ENCODE measurements at regions not wholly inside any gene's neighbourhood (a gene's known extent, or its start where the extent isn't known, plus 50 kb on each side); places are given as distances from the start of the nearest gene placed in this dataset.
"Not testable (repeated sequence)": the region's sequence is repeated elsewhere in the genome, so short reads cannot be mapped to it uniquely, and the experiment has no call there.

- Mint-ChIP-seq H3K27me3 (peaks cover 5% of the 10 kb centered on the region), H3K4me1 (no peaks in the 10 kb centered on the region)
- ATAC-seq, result no peak
Measured at GRCh38 chr5:99169309-99169708, 240.5 kb upstream of the CHD1 start.

GRCh38 chr5:99161538-99161937, 232.7 kb upstream of the CHD1 start:
- H3K4me3 Mint-ChIP-seq; H3K27ac Mint-ChIP-seq; H3K36me3 Mint-ChIP-seq; ATAC-seq; H3K27me3 Mint-ChIP-seq; H3K9me3 Mint-ChIP-seq (ENCODE audit: low read depth); DNase-seq; CTCF ChIA-PET; H3K4me1 Mint-ChIP-seq: not testable (repeated sequence)

More at GRCh38 chr5:99169309-99169708, 240.5 kb upstream of the CHD1 start:
- no peak for DNase-seq
- H3K27ac Mint-ChIP-seq, result no peak overlapping the region
- H3K36me3 Mint-ChIP-seq, result no peaks in the 10 kb centered on the region
- H3K4me3 Mint-ChIP-seq, result no peak overlapping the region
- CTCF ChIA-PET, result no interaction called here
- H3K9me3 Mint-ChIP-seq (ENCODE audit: low read depth), result no peaks in the 10 kb centered on the region

- CTCF ChIA-PET, result no interaction called here
- Mint-ChIP-seq H3K4me3 (no peak overlapping the region), H3K9me3 (ENCODE audit: low read depth) (no peaks in the 10 kb centered on the region), H3K27me3 (no peaks in the 10 kb centered on the region), H3K36me3 (no peaks in the 10 kb centered on the region), H3K27ac (no peak overlapping the region), H3K4me1 (no peaks in the 10 kb centered on the region)
- ATAC-seq (no peak), DNase-seq (no peak)
Measured at GRCh38 chr5:99156688-99157087, 227.9 kb upstream of the CHD1 start.

GRCh38 chr5:99143283-99143795, 214.5 kb upstream of the CHD1 start:
- H3K36me3 Mint-ChIP-seq, H3K27me3 Mint-ChIP-seq, ATAC-seq: not testable (repeated sequence)

GRCh38 chr5:99141534-99142128, 212.8 kb upstream of the CHD1 start:
- Mint-ChIP-seq H3K27ac (no peak overlapping the region), H3K4me3 (no peak overlapping the region), H3K27me3 (no peaks in the 10 kb centered on the region), H3K9me3 (ENCODE audit: low read depth) (no peaks in the 10 kb centered on the region), H3K36me3 (no peaks in the 10 kb centered on the region), H3K4me1 (no peaks in the 10 kb centered on the region)
- ATAC-seq (no peak), DNase-seq (no peak)
- CTCF ChIA-PET, result no interaction called here

More at GRCh38 chr5:99143283-99143795, 214.5 kb upstream of the CHD1 start:
- H3K9me3 Mint-ChIP-seq (ENCODE audit: low read depth); DNase-seq; H3K27ac Mint-ChIP-seq; H3K4me1 Mint-ChIP-seq; CTCF ChIA-PET; H3K4me3 Mint-ChIP-seq: not testable (repeated sequence)

GRCh38 chr5:99138911-99139310, 210.1 kb upstream of the CHD1 start:
- Mint-ChIP-seq H3K4me1 (no peaks in the 10 kb centered on the region), H3K27ac (no peak overlapping the region), H3K36me3 (no peaks in the 10 kb centered on the region), H3K9me3 (ENCODE audit: low read depth) (no peaks in the 10 kb centered on the region), H3K4me3 (no peak overlapping the region), H3K27me3 (no peaks in the 10 kb centered on the region)
- DNase-seq (no peak), ATAC-seq (no peak)
- CTCF ChIA-PET, result no interaction called here

- Mint-ChIP-seq H3K4me1 (no peaks in the 10 kb centered on the region), H3K27ac (no peak overlapping the region)
- CTCF ChIA-PET, result no interaction called here
Measured at GRCh38 chr5:99133921-99134320, 205.1 kb upstream of the CHD1 start.

GRCh38 chr5:99129768-99130501, 201.1 kb upstream of the CHD1 start:
- CTCF ChIA-PET, result no interaction called here
- ATAC-seq (no peak), DNase-seq (no peak)
- no peaks in the 10 kb centered on the region for H3K4me1 Mint-ChIP-seq
- H3K9me3 Mint-ChIP-seq (ENCODE audit: low read depth), result no peaks in the 10 kb centered on the region
- no peaks in the 10 kb centered on the region for H3K36me3 Mint-ChIP-seq
- no peak overlapping the region for H3K4me3 Mint-ChIP-seq
- H3K27me3 Mint-ChIP-seq, result no peaks in the 10 kb centered on the region
- H3K27ac Mint-ChIP-seq, result no peak overlapping the region

More at GRCh38 chr5:99133921-99134320, 205.1 kb upstream of the CHD1 start:
- DNase-seq (no peak), ATAC-seq (no peak)
- Mint-ChIP-seq H3K27me3 (no peaks in the 10 kb centered on the region), H3K9me3 (ENCODE audit: low read depth) (no peaks in the 10 kb centered on the region), H3K4me3 (no peak overlapping the region), H3K36me3 (no peaks in the 10 kb centered on the region)

- no peak overlapping the region for H3K4me3 Mint-ChIP-seq
- no peak for DNase-seq
- H3K36me3 Mint-ChIP-seq, result no peaks in the 10 kb centered on the region
- peaks cover 3% of the 10 kb centered on the region for H3K27me3 Mint-ChIP-seq
- no peaks in the 10 kb centered on the region for H3K4me1 Mint-ChIP-seq
- CTCF ChIA-PET, result no interaction called here
- no peak overlapping the region for H3K27ac Mint-ChIP-seq
- no peak for ATAC-seq
- no peaks in the 10 kb centered on the region for H3K9me3 Mint-ChIP-seq (ENCODE audit: low read depth)
Measured at GRCh38 chr5:99122976-99123375, 194.2 kb upstream of the CHD1 start.

- Mint-ChIP-seq H3K9me3 (ENCODE audit: low read depth) (no peaks in the 10 kb centered on the region), H3K36me3 (no peaks in the 10 kb centered on the region), H3K27me3 (peaks cover 6% of the 10 kb centered on the region), H3K4me1 (no peaks in the 10 kb centered on the region), H3K4me3 (no peak overlapping the region), H3K27ac (no peak overlapping the region)
- DNase-seq (no peak), ATAC-seq (no peak)
- CTCF ChIA-PET, result no interaction called here
Measured at GRCh38 chr5:99119326-99119725, 190.5 kb upstream of the CHD1 start.

GRCh38 chr5:99116526-99116925, 187.7 kb upstream of the CHD1 start:
- no peak overlapping the region for H3K27ac Mint-ChIP-seq
- H3K4me3 Mint-ChIP-seq, result no peak overlapping the region
- no peaks in the 10 kb centered on the region for H3K4me1 Mint-ChIP-seq
- H3K9me3 Mint-ChIP-seq (ENCODE audit: low read depth), result no peaks in the 10 kb centered on the region
- DNase-seq (no peak), ATAC-seq (no peak)
- H3K27me3 Mint-ChIP-seq, result peaks cover 6% of the 10 kb centered on the region
- no peaks in the 10 kb centered on the region for H3K36me3 Mint-ChIP-seq
- CTCF ChIA-PET, result no interaction called here

GRCh38 chr5:99109894-99110293, 181.1 kb upstream of the CHD1 start:
- DNase-seq, result no peak
- H3K9me3 Mint-ChIP-seq (ENCODE audit: low read depth), result no peaks in the 10 kb centered on the region
- no peak overlapping the region for H3K4me3 Mint-ChIP-seq
- H3K27ac Mint-ChIP-seq, result no peak overlapping the region
- H3K4me1 Mint-ChIP-seq, result no peaks in the 10 kb centered on the region
- peaks cover 10% of the 10 kb centered on the region for H3K27me3 Mint-ChIP-seq
- CTCF ChIA-PET, result no interaction called here
- no peak for ATAC-seq
- no peaks in the 10 kb centered on the region for H3K36me3 Mint-ChIP-seq

- Mint-ChIP-seq H3K27me3 (peaks cover 13% of the 10 kb centered on the region), H3K9me3 (ENCODE audit: low read depth) (no peaks in the 10 kb centered on the region), H3K27ac (no peak overlapping the region), H3K4me1 (no peaks in the 10 kb centered on the region), H3K4me3 (no peak overlapping the region), H3K36me3 (no peaks in the 10 kb centered on the region)
- CTCF ChIA-PET, result interaction anchor here (0.6 to 1.7 kb wide), 4 partner anchors 9 to 846 kb away, joined by 3 to 4 read pairs (median 3); no protein-coding TSS in a partner anchor
- no peak for DNase-seq
- ATAC-seq, result no peak
Measured at GRCh38 chr5:99105216-99105615, 176.4 kb upstream of the CHD1 start.

- H3K4me3 Mint-ChIP-seq, result no peak overlapping the region
- no peaks in the 10 kb centered on the region for H3K4me1 Mint-ChIP-seq
- DNase-seq, result no peak
Measured at GRCh38 chr5:99104538-99105132, 175.8 kb upstream of the CHD1 start.

More at GRCh38 chr5:99104538-99105132, 175.8 kb upstream of the CHD1 start:
- Mint-ChIP-seq H3K27me3 (peaks cover 17% of the 10 kb centered on the region), H3K9me3 (ENCODE audit: low read depth) (no peaks in the 10 kb centered on the region), H3K36me3 (no peaks in the 10 kb centered on the region), H3K27ac (no peak overlapping the region)
- CTCF ChIA-PET, result interaction anchor here (0.6 to 1.7 kb wide), 5 partner anchors 9 to 1416 kb away, joined by 3 to 4 read pairs (median 3); no protein-coding TSS in a partner anchor
- no peak for ATAC-seq
